ENCODE measurements at regions not wholly inside any gene's neighbourhood (a gene's known extent, or its start where the extent isn't known, plus 50 kb on each side); places are given as distances from the start of the nearest gene placed in this dataset.

DNA sequence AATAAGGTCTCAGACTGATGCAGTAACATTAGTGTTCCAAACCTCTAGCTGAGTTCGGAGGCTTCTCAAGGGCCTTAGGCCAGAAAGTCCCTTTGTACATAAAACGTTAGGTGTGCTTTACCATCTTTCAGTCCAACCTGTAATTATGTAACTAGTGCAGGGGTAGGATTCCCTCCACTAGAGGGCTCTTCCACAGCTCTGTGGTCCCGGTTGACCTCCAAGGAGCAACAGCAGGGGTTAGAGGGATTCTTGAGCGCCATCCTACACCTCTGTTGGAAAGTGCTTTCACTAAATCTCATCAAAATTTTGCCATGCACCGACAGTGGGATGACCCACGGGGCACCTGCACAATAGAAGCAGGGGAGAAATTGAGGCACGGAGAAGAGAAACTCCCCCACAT, 155.8 kb upstream of the LRP1B start:
- TF ChIP-seq, protein P1, sequence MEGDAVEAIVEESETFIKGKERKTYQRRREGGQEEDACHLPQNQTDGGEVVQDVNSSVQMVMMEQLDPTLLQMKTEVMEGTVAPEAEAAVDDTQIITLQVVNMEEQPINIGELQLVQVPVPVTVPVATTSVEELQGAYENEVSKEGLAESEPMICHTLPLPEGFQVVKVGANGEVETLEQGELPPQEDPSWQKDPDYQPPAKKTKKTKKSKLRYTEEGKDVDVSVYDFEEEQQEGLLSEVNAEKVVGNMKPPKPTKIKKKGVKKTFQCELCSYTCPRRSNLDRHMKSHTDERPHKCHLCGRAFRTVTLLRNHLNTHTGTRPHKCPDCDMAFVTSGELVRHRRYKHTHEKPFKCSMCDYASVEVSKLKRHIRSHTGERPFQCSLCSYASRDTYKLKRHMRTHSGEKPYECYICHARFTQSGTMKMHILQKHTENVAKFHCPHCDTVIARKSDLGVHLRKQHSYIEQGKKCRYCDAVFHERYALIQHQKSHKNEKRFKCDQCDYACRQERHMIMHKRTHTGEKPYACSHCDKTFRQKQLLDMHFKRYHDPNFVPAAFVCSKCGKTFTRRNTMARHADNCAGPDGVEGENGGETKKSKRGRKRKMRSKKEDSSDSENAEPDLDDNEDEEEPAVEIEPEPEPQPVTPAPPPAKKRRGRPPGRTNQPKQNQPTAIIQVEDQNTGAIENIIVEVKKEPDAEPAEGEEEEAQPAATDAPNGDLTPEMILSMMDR (IDR thresholded peaks at IDR 0.05), result no peak
- TF ChIP-seq POLR2AphosphoS5 (IDR thresholded peaks at IDR 0.05), result no peak
- no peak for TF ChIP-seq POLR2A (IDR thresholded peaks at IDR 0.05)
